ENCODE measurements at regions not wholly inside any gene's neighbourhood (a gene's known extent, or its start where the extent isn't known, plus 50 kb on each side); places are given as distances from the start of the nearest gene placed in this dataset.

DNA sequence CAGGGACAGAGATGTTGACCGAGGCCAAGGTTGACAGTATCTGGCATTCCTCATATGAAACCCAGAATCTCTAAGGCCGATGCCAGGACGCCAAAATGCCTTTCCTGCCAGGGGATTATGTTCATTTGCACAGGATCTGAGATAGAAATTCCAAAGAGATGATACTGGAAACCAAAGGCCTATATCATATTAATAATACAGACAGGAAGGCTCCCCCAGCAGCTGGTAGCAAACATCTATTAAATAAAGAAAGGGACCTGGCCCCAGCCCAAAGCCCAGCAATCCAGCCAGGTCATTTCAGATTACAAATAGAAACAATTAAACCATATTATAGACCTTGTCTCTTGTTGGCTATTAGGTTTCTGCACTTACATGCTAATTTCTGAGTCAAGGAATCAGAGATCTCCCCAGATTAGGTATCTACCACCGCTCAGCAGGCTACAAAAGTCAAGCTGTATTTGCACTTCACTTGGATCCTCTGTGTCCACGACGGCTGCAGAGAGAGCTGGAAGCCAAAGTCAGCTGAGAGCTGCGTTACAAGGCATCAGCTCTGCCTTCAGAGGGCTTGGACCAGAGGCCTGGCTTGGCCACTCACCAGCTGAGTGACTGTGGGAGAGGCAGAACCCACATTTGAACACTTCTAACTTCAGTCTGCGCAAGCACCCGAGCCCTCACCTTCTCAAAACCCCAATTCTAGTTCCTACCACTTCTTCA lies 269.3 kb upstream of the SIX2 start:
- Histone ChIP-seq H3K36me3 (replicated peaks in 1 of 2; ENCODE audit: insufficient read depth in 1 of 2, low read depth in 2 of 2) (no peaks in the 10 kb centered on the region), H3K27ac (no peak overlapping the region), H3K4me3 (no peak overlapping the region), H3K4me1 (peaks cover 55% of the 10 kb centered on the region), H3K9me3 (no peaks in the 10 kb centered on the region), H3K27me3 (no peaks in the 10 kb centered on the region)
- peak in 1 of 4 donors; percentile 42 for DNase-seq
- TF ChIP-seq, protein P1, sequence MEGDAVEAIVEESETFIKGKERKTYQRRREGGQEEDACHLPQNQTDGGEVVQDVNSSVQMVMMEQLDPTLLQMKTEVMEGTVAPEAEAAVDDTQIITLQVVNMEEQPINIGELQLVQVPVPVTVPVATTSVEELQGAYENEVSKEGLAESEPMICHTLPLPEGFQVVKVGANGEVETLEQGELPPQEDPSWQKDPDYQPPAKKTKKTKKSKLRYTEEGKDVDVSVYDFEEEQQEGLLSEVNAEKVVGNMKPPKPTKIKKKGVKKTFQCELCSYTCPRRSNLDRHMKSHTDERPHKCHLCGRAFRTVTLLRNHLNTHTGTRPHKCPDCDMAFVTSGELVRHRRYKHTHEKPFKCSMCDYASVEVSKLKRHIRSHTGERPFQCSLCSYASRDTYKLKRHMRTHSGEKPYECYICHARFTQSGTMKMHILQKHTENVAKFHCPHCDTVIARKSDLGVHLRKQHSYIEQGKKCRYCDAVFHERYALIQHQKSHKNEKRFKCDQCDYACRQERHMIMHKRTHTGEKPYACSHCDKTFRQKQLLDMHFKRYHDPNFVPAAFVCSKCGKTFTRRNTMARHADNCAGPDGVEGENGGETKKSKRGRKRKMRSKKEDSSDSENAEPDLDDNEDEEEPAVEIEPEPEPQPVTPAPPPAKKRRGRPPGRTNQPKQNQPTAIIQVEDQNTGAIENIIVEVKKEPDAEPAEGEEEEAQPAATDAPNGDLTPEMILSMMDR (IDR thresholded peaks at IDR 0.05): no peak
- TF ChIP-seq POLR2A (IDR thresholded peaks at IDR 0.05): no peak
- intact Hi-C loops (cut with DNase I): no loop called here
- no peak for ATAC-seq
- 38 to 47% methylated on average over 8 to 9 of the region's 9 CpGs for WGBS, 2 donors

DNA sequence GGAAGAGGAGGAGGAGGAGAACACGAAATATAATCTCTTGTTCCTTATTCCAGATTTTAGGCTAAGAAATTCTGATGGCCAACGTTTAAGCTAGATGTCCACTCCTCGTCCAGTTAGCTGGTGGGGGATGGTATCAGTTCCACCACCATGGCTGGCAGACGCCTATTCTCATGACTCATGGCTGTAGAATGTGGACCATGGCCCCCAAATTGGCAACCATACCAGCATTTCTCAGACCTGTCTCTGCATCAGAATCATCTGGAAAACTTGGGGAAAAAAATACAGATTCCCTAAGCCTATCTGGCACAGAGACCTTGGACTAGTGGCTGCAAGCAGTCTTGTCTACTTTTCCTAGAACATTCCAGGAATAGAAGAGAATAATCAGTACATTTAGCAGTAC lies 267.7 kb upstream of the SIX2 start:
- Histone ChIP-seq H3K4me3 (no peak overlapping the region), H3K27ac (peak overlapping the region in 2 of 4 donors; percentile 64 to 81), H3K9me3 (no peaks in the 10 kb centered on the region), H3K36me3 (replicated peaks in 1 of 2; ENCODE audit: insufficient read depth in 1 of 2, low read depth in 2 of 2) (no peaks in the 10 kb centered on the region), H3K27me3 (no peaks in the 10 kb centered on the region), H3K4me1 (peaks cover 71% of the 10 kb centered on the region)
- TF ChIP-seq, protein P1 (IDR thresholded peaks at IDR 0.05): no peak
- TF ChIP-seq POLR2A (IDR thresholded peaks at IDR 0.05): no peak
- intact Hi-C loops (cut with DNase I): no loop called here
- ATAC-seq: no peak
- 71% methylated on average over 4 of the region's 4 CpGs for WGBS, 2 donors
- peak; percentile 23 to 47 (median 36) for DNase-seq

DNA sequence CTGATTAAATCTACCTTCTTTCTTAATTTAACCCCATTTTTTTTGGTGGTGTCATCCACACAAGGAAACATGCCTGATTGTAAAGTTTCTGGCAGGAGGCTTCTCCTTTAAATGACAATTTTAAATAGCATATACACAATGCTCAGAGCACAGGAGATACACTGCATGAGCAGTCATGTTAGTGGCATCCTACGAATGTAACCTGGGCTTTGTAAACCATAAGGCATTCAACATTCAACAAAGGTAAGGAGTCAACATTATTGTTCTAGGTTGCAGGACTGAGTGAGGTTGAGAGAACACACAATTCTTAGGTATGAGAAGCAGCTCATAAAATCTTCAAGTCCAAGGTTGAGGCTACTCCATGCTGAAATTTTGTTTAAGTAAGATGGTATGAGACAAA lies 266.6 kb upstream of the SIX2 start:
- no peak for DNase-seq
- H3K27ac ChIP-seq: peak overlapping the region; percentile 64 to 81 (median 74)
- intact Hi-C loops (cut with DNase I): no loop called here
- no peak overlapping the region for H3K4me3 ChIP-seq
- ATAC-seq: no peak
- H3K4me1 ChIP-seq: peaks cover 72% of the 10 kb centered on the region
- no peaks in the 10 kb centered on the region for H3K27me3 ChIP-seq
- TF ChIP-seq POLR2A (IDR thresholded peaks at IDR 0.05): no peak
- TF ChIP-seq, protein P1 (IDR thresholded peaks at IDR 0.05): no peak
- WGBS, 2 donors: 87 to 92% methylated on average over 1 of the region's 1 CpG
- H3K36me3 ChIP-seq (replicated peaks in 1 of 2; ENCODE audit: insufficient read depth in 1 of 2, low read depth in 2 of 2): no peaks in the 10 kb centered on the region
- H3K9me3 ChIP-seq: no peaks in the 10 kb centered on the region

DNA sequence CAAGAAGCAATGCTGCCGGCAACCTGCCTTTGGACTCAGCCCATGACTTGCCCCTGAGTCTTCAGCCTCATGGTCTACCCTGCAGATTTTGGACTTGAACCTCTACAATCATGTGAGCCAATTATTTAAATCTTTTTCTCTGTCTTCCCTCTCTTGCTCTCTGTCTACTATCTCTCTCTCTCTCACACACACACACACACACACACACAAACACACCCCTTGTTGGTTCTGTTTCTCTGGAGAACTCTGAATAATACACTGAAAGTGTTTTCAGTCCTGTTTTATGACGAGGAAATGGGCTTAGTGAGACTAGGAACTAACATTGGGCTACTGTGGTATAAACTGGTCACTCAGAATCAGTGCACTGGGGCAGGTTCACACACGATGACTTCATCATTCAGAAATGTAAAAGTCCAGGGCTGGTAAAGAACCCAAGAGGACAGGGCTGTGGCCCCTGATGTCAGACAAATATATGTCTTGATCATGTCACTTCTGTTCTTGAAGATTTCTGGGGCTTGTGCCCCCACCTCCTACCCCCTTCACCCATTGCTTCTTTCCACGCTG lies 266.1 kb upstream of the SIX2 start:
- Histone ChIP-seq H3K4me1 (peaks cover 72% of the 10 kb centered on the region), H3K27ac (peak overlapping the region; percentile 64 to 81 (median 74)), H3K36me3 (replicated peaks in 1 of 2; ENCODE audit: insufficient read depth in 1 of 2, low read depth in 2 of 2) (no peaks in the 10 kb centered on the region), H3K4me3 (no peak overlapping the region), H3K27me3 (no peaks in the 10 kb centered on the region), H3K9me3 (no peaks in the 10 kb centered on the region)
- TF ChIP-seq POLR2A (IDR thresholded peaks at IDR 0.05): no peak
- TF ChIP-seq, protein P1 (IDR thresholded peaks at IDR 0.05): no peak
- peak; percentile 70 for ATAC-seq
- intact Hi-C loops (cut with DNase I): no loop called here
- DNase-seq: peak; percentile 40 to 58 (median 54)
- 71 to 77% methylated on average over 4 of the region's 4 CpGs for WGBS, 2 donors

All from body of pancreas (tissue), 4 donors.